K562 (cell line): ENCODE measurements at regions not wholly inside any gene's neighbourhood (a gene's known extent, or its start where the extent isn't known, plus 50 kb on each side); places are given as distances from the start of the nearest gene placed in this dataset.

Experiments used
- NUFIP1 ChIP-seq: fragments of 450-650 bp; IDR thresholded peaks from 2 replicates; pipeline ENCODE4 v1.6.1; 2018; ENCODE audit not compliant: partially characterized antibody
- RBM22 ChIP-seq: fragments of 200-400 bp; formaldehyde crosslinking; IDR thresholded peaks from 2 replicates; pipeline ENCODE4 v1.6.1; 2018; ENCODE audit warnings: low read length, low read depth; ENCODE audit not compliant: poor library complexity, severe bottlenecking
- SRSF1 ChIP-seq: fragments of 200-400 bp; formaldehyde crosslinking; IDR thresholded peaks from 2 replicates; pipeline ENCODE4 v1.6.1; 2017; ENCODE audit warnings: mild to moderate bottlenecking, low read depth, low read length, moderate library complexity
- ZBTB17 ChIP-seq: fragments of 450-650 bp; formaldehyde crosslinking; IDR thresholded peaks from 2 replicates; pipeline ENCODE4 v1.4.0; 2020; ENCODE audit warnings: mild to moderate bottlenecking
- ZKSCAN3 ChIP-seq: fragments of 250-450 bp; sonication (Bioruptor Pico); IDR thresholded peaks from 2 replicates; pipeline ENCODE4 v1.4.0; 2020
- TF ChIP-seq, protein P1 (sequence below): fragments of 200-600 bp; sonication (generic); IDR thresholded peaks from one replicate; pipeline ENCODE4 v1.6.1; 2012; ENCODE audit warnings: mild to moderate bottlenecking, low read depth, low read length, inconsistent platforms

DNA sequence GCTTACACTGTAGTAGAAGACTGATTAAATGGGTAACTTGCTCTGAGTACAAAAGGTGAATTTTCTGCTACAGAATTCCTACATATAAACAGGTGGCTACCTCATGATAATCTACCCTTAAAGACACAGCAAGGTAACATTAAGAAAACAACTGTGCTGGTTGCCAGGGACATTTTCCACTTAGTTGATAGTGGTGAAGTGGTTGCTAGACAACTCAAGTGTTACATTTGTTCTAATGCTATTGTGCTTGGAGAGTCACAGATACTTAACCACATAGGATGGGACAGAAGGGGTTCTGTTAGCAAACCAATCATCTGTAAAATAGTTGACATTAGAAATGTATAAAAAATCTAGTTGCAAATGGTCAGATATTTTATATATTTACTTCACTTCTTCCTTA, 870.3 kb upstream of the SEL1L start (continued):
- TF ChIP-seq, protein P1, sequence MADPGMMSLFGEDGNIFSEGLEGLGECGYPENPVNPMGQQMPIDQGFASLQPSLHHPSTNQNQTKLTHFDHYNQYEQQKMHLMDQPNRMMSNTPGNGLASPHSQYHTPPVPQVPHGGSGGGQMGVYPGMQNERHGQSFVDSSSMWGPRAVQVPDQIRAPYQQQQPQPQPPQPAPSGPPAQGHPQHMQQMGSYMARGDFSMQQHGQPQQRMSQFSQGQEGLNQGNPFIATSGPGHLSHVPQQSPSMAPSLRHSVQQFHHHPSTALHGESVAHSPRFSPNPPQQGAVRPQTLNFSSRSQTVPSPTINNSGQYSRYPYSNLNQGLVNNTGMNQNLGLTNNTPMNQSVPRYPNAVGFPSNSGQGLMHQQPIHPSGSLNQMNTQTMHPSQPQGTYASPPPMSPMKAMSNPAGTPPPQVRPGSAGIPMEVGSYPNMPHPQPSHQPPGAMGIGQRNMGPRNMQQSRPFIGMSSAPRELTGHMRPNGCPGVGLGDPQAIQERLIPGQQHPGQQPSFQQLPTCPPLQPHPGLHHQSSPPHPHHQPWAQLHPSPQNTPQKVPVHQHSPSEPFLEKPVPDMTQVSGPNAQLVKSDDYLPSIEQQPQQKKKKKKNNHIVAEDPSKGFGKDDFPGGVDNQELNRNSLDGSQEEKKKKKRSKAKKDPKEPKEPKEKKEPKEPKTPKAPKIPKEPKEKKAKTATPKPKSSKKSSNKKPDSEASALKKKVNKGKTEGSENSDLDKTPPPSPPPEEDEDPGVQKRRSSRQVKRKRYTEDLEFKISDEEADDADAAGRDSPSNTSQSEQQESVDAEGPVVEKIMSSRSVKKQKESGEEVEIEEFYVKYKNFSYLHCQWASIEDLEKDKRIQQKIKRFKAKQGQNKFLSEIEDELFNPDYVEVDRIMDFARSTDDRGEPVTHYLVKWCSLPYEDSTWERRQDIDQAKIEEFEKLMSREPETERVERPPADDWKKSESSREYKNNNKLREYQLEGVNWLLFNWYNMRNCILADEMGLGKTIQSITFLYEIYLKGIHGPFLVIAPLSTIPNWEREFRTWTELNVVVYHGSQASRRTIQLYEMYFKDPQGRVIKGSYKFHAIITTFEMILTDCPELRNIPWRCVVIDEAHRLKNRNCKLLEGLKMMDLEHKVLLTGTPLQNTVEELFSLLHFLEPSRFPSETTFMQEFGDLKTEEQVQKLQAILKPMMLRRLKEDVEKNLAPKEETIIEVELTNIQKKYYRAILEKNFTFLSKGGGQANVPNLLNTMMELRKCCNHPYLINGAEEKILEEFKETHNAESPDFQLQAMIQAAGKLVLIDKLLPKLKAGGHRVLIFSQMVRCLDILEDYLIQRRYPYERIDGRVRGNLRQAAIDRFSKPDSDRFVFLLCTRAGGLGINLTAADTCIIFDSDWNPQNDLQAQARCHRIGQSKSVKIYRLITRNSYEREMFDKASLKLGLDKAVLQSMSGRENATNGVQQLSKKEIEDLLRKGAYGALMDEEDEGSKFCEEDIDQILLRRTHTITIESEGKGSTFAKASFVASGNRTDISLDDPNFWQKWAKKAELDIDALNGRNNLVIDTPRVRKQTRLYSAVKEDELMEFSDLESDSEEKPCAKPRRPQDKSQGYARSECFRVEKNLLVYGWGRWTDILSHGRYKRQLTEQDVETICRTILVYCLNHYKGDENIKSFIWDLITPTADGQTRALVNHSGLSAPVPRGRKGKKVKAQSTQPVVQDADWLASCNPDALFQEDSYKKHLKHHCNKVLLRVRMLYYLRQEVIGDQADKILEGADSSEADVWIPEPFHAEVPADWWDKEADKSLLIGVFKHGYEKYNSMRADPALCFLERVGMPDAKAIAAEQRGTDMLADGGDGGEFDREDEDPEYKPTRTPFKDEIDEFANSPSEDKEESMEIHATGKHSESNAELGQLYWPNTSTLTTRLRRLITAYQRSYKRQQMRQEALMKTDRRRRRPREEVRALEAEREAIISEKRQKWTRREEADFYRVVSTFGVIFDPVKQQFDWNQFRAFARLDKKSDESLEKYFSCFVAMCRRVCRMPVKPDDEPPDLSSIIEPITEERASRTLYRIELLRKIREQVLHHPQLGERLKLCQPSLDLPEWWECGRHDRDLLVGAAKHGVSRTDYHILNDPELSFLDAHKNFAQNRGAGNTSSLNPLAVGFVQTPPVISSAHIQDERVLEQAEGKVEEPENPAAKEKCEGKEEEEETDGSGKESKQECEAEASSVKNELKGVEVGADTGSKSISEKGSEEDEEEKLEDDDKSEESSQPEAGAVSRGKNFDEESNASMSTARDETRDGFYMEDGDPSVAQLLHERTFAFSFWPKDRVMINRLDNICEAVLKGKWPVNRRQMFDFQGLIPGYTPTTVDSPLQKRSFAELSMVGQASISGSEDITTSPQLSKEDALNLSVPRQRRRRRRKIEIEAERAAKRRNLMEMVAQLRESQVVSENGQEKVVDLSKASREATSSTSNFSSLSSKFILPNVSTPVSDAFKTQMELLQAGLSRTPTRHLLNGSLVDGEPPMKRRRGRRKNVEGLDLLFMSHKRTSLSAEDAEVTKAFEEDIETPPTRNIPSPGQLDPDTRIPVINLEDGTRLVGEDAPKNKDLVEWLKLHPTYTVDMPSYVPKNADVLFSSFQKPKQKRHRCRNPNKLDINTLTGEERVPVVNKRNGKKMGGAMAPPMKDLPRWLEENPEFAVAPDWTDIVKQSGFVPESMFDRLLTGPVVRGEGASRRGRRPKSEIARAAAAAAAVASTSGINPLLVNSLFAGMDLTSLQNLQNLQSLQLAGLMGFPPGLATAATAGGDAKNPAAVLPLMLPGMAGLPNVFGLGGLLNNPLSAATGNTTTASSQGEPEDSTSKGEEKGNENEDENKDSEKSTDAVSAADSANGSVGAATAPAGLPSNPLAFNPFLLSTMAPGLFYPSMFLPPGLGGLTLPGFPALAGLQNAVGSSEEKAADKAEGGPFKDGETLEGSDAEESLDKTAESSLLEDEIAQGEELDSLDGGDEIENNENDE: no peak
- no peak for TF ChIP-seq ZKSCAN3 (CRISPR knock-in tag)
- TF ChIP-seq NUFIP1: no peak
- no peak for TF ChIP-seq RBM22
- TF ChIP-seq SRSF1: no peak
- TF ChIP-seq ZBTB17 (CRISPR knock-in tag): no peak
